GM19238 (cell line): ENCODE measurements at regions not wholly inside any gene's neighbourhood (a gene's known extent, or its start where the extent isn't known, plus 50 kb on each side); places are given as distances from the start of the nearest gene placed in this dataset.

ENCODE experiments used
- DNase-seq: peaks from one replicate; pipeline ENCODE4 v3.0.0; 2011; ENCODE audit warnings: low spot score; ENCODE audit not compliant: insufficient read length

DNA sequence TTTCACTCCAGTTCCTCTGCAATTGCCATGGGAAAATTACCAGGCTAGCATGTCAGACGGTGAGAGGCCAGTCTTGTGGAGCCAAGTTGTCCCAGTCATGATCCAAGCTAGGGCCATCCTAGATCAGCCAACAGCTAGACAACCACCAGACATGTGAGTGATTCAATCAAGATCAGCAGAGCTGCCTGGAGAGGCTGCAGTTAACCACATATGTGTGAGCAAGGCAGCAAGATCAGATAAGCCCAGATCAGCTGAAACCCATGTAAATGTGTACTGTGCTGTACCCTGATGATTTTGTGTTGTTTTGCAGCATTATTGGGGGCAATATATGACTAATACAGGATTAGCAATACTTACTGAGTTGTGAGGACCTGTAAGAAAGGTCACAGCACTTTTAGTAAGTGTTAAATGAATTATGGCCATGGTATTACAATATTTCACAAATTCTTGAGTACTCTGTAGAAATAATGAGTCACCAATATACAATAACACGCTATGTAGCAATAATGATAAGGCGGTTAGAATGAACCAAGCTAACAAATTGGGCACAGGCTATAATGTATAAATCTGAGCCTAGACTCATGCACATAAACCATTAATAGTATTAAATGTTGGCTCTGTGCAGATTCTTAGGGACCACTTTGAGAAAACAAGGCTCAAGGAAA, 91.4 kb downstream of the SUDS3 start:
- no peak for DNase-seq

DNA sequence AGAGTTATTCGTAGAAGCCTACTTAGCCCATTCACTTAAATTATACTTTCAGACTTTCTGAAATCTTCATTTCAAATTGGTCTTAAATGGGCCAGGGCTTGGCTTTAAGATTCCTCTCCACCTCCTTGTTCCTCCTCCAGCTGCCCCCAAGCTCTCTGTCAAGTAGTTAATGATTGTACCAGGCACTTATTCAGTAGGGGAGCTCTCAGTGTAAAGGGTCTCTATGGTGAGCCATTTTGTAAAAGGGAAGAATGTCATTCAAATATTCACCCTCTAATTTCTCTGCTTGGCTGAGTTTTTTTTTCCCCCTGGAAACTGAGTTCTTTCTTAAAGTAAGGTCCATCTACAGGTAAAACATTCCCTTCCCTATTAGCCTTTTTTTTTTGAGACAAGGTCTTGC, 96.6 kb downstream of the SUDS3 start:
- DNase-seq = no peak

DNA sequence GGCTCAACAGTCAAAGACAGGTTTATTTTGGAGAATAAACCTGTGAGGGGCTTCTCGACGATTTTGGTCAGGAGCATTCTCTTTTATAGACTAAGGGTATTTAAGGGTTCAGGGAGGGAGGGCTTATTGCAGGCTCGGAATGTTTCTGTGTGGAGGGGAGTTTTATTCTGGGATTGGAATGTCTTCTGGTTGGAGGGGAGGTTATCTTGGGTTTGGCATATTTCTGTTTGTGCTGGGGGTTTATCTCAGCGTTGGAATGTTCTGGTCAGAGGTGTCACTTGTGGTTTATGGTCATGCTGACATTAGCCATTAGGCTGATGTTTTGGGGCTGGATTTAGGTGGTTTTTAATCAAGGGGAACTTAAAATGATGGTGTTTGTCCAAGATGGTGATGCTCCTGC, 103.9 kb downstream of the SUDS3 start:
- no peak for DNase-seq

DNA sequence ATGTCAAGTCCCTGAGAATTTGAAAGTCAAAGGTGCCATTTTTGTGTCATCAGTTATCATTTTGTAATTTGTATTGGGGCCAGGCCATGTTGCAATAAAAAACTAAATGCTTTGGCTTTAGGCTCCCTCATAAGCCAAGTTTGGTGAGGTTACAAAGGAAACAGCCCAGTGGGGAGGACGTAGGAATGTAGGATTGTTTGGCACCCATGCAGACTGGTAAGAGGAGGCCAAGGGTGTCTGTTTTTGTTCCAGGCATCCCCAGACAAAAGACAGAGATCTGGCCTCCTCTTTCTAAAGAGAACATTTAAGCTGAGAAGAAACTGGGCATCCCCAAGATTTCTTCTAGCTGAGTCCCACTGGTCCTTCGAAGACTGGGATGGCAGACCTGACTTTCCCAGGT, 111.7 kb downstream of the SUDS3 start:
- no peak for DNase-seq

GRCh38 chr12:118493962-118494361, 117.6 kb downstream of the SUDS3 start:
- no peak for DNase-seq

GRCh38 chr12:118494776-118495175, 118.4 kb downstream of the SUDS3 start:
- no peak for DNase-seq

- DNase-seq = no peak
These were observed 118.9 kb downstream of the SUDS3 start for GRCh38 chr12:118495296-118495695.

GRCh38 chr12:118498171-118498570, 121.8 kb downstream of the SUDS3 start:
- DNase-seq = no peak

DNA sequence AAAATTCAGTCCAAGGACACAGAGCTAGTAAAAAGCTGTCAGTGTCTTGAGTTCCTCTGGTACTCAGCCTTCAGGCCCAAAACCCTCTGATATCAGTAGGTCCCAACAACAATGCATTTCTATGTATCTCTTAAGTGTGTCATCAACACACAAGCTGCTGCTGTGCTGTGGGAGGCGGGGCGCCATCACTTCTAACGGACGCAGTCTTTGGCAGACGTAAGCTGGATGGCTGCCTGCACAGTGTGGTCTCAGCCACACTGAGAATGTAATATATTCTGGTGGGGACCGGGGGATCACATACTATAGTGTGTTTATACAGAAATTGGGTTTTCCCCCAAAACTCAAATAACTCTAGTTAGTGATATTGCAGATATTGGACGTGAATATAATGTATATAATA, 123.9 kb downstream of the SUDS3 start:
- no peak for DNase-seq

GRCh38 chr12:118501489-118501888, 125.1 kb downstream of the SUDS3 start:
- DNase-seq = no peak

DNA sequence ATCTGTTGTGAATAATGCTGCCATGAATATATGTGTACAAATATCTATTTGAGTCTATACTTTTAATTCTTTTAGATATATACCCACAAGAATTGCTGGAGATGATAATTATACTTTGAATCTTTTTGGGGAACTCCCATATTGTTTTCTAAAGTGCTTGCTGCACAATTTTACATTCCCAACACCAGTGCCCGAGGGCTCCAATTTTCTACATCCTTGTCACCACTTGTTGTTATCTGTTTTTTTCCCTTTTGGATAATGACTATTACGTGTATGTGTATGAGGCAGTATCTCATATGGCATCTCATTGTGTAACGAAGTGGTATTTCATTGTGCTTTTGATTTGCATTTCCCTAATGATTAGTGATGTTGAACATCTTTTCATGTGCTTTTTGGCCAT, 127.1 kb downstream of the SUDS3 start:
- DNase-seq = no peak

- DNase-seq = no peak
These were observed 136.3 kb downstream of the SUDS3 start for GRCh38 chr12:118512669-118513068.

GRCh38 chr12:118513611-118514010, 137.3 kb downstream of the SUDS3 start:
- DNase-seq = no peak

DNA sequence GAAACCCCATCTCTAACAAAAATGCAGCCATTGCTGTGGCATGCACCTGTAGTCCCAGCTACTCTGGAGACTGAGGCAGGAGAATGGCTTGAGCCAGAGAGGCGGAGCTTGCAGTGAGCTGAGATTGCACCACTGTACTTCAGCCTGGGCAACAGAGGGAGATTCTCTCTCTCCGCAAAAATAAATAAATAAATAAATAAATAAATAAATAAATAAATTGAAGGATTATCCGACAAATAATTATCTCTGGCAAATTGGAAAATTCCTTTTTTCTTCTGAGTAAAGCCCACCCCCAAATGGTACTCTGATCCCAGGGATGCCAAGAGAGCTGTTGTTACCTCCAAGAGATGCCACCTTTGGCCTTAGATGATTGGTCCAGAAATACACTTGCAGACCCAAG, 137.9 kb downstream of the SUDS3 start:
- no peak for DNase-seq

- no peak for DNase-seq
These were observed 144.1 kb downstream of the SUDS3 start for GRCh38 chr12:118520214-118521035.

GRCh38 chr12:118521036-118521370, 144.6 kb downstream of the SUDS3 start:
- DNase-seq = no peak

DNA sequence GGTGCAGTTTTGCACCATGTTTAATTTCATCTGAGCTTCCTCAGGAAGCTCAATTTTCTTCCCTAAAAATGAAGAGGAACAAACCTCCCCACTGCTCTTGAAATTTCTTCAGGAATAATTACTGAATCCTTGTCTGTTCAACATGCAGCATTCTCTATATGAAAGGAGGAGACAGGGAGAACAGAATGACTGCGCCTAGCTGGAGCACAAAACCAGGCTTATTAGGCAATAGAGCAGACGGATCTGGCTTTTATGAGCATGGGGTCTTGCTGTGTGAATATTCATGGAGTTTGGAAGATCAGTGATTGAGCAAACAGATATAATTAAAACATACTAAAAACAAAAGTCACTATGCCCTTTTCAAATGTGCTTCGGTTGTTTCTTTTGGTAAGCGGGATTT, 148.1 kb downstream of the SUDS3 start:
- no peak for DNase-seq

- DNase-seq = no peak
These were observed 148.9 kb downstream of the SUDS3 start for GRCh38 chr12:118525216-118525615.

DNA sequence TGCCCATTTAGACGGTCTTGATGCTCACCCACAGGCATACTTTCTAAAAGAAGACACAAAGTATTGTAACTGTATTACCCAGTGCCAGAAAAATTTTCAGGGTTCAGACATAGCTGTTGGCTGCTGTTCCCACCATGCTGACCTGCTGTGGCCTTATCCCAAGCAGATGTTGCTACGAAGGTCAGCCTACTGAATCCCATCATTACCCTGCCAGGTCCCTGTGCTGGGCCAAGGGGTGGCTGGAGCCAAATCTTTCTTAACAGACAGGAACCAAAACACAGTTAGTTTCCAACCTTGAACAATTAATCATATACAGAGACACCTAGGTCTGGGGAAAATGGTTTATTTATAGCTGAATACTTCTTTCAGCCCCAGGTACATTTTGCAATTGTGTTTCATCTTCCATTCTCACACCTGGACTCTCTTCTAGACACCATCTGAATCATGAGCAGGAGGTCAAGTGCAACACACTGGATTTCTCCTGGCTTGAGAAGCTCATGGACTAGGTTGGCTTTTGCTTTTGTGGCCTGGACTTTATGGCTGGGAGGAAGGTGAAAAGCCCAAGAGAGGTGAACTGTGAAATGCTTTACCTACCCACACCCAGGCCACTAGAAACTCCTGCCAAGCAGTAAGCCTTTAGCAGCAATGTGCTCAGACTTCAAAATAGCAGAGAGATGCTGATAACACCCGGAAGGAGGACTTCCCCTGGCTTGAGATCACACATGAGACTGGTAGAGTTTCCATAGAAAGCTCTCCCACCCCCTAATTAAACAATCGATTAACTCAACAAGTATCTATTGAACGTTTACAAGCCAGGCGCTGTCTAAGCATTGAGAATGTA, 150.1 kb downstream of the SUDS3 start:
- DNase-seq = no peak

DNA sequence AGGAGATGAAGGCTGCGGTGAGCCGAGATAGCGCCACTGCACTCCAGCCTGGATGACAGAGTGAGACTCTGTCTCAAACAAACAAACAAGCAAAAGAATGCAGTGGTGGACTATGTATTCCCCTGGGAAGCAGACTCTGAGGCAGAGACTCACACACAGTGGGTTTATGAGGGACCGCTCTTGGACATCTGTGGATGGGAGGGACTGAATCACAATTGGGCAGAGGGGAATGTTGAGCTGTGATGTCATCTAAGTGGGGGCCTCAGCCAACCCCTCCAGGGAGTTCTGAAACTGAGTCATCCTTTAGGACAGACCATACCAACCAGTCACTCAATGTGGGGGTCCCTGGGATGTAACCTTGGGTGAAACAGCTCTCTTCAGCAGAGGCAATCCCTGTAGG, 151.0 kb downstream of the SUDS3 start:
- DNase-seq = no peak

GRCh38 chr12:118528625-118529024, 152.3 kb downstream of the SUDS3 start:
- no peak for DNase-seq

- DNase-seq = no peak
These were observed 157.6 kb downstream of the SUDS3 start for GRCh38 chr12:118534003-118534402.
